Astrocyte of the spinal cord (primary cell): ENCODE measurements at regions not wholly inside any gene's neighbourhood (a gene's known extent, or its start where the extent isn't known, plus 50 kb on each side); places are given as distances from the start of the nearest gene placed in this dataset.

ENCODE experiments used
- DNase-seq: peaks from one replicate; pipeline ENCODE4 v3.0.0; 2011; ENCODE audit warnings: low read depth, low spot score
- H3K4me3 ChIP-seq: 2 replicates; pipeline ENCODE4 v1.5.1; 2011; ENCODE audit warnings: low read depth, mild to moderate bottlenecking, low read length, moderate library complexity
- CTCF ChIP-seq: IDR thresholded peaks from 2 replicates; pipeline ENCODE4 v1.5.1; 2012; ENCODE audit warnings: low read depth, mild to moderate bottlenecking, low read length, inconsistent platforms
- in situ Hi-C: cut with HindIII; loops from 2 replicates; pipeline ENCODE4 v1.10.0; 2017; ENCODE audit warnings: low sequenced_read_pairs

DNA sequence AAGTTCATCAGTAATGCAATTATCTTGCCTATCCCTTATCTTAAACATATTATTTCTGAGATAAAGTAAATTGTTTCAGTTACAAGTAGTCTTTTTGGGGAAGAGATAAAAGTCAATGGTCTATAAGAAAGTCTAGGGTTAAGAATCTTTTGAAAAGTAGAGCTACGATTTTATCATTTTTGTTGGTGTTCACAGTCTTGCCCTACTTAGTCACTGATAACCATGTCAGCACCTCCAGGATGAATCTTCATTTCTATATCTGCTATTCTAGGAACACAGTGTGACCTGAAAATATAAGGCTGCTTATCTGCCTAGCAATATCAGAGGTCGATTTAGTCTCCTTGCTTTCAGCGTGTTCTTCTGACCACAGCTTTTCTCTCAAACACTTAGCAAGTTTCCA is 1676.5 kb upstream of the PRR20A start:
- no peak overlapping the region for H3K4me3 ChIP-seq
- TF ChIP-seq CTCF: no peak
- in situ Hi-C loops: no loop called here
- DNase-seq: no peak

GRCh38 chr13:55467476-55467875 is 1673.2 kb upstream of the PRR20A start:
- TF ChIP-seq CTCF: no peak
- in situ Hi-C loops: no loop called here

DNA sequence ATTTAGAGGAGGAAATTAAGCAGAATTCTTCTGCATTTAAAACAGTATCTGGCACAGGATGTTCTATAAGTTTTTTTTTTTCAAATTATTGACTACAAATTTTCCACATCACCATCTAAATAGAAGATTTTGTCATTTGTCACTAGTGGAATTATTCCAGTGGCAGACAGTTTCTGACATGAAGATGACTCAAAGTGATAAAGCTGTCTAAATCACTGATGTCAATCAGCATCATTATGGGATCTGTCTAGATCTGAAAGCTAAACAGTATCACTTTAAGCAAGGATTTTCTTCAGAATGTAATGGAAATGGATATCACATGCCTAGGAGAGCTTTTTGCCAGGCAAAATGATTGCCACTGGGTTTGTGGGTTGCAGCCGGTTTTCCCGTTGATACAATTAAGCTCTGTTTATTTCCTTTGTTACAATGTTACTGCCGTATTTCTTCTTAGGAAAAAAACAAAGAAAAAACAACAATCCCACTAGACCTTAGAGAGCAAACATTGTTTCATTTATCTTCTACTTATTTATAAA is 1657.0 kb upstream of the PRR20A start:
- no peak for TF ChIP-seq CTCF
- in situ Hi-C loops: no loop called here
- H3K4me3 ChIP-seq: no peak overlapping the region
- DNase-seq: no peak

More at GRCh38 chr13:55467476-55467875, 1673.2 kb upstream of the PRR20A start:
- no peak for DNase-seq
- H3K4me3 ChIP-seq: no peak overlapping the region

DNA sequence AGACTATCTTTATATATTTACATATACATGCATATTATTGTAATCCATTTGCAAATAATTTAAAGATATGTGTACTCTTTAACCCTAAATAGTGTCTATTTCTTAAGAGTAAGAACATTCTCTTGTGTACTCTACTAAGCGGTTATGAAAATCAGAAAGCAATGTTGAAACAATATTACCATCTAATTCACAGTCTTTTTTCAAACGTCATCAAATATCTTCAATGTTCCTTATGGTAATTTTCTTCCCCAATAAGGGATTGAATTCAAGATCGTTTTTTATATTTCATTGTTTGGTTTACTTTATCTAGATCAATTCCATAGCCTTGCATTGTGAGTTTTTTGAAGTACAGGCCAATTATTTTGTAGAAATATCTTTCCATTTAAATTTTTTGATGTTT is 1647.4 kb upstream of the PRR20A start:
- H3K4me3 ChIP-seq: no peak overlapping the region
- in situ Hi-C loops: no loop called here
- no peak for DNase-seq
- no peak for TF ChIP-seq CTCF

GRCh38 chr13:55497486-55497885 is 1643.2 kb upstream of the PRR20A start:
- no peak for DNase-seq
- in situ Hi-C loops: no loop called here
- no peak overlapping the region for H3K4me3 ChIP-seq
- TF ChIP-seq CTCF: no peak

DNA sequence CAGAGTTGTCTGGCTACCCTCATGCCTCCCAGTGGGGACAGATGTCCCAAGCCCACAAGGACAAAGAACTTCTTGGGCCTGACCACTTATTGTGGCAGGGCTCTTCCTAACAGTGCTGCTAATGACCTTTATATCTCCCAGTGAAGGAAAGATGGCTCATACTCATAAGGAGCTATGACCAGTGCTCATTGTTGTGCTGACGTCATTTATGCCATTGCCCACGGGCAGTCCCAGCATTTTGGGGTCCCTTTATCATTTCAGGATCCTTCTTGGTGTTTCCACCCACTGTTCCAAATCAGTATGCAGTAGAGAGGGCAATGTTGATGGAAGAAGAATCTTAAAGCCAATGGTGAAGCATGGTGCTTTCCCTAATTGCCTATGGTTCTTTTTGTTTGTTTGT is 1640.0 kb upstream of the PRR20A start:
- in situ Hi-C loops: no loop called here
- no peak for DNase-seq
- no peak for TF ChIP-seq CTCF
- H3K4me3 ChIP-seq: no peak overlapping the region

GRCh38 chr13:55516610-55517009 is 1624.1 kb upstream of the PRR20A start:
- no peak for DNase-seq
- H3K4me3 ChIP-seq: no peak overlapping the region
- in situ Hi-C loops: no loop called here
- TF ChIP-seq CTCF: no peak
